ENCODE measurements at regions not wholly inside any gene's neighbourhood (a gene's known extent, or its start where the extent isn't known, plus 50 kb on each side); places are given as distances from the start of the nearest gene placed in this dataset.
"Not testable (repeated sequence)": the region's sequence is repeated elsewhere in the genome, so short reads cannot be mapped to it uniquely, and the experiment has no call there.

GRCh38 chr2:94583081-94583723 lies 288.0 kb upstream of the TEKT4 start:
- TF ChIP-seq, protein P1, sequence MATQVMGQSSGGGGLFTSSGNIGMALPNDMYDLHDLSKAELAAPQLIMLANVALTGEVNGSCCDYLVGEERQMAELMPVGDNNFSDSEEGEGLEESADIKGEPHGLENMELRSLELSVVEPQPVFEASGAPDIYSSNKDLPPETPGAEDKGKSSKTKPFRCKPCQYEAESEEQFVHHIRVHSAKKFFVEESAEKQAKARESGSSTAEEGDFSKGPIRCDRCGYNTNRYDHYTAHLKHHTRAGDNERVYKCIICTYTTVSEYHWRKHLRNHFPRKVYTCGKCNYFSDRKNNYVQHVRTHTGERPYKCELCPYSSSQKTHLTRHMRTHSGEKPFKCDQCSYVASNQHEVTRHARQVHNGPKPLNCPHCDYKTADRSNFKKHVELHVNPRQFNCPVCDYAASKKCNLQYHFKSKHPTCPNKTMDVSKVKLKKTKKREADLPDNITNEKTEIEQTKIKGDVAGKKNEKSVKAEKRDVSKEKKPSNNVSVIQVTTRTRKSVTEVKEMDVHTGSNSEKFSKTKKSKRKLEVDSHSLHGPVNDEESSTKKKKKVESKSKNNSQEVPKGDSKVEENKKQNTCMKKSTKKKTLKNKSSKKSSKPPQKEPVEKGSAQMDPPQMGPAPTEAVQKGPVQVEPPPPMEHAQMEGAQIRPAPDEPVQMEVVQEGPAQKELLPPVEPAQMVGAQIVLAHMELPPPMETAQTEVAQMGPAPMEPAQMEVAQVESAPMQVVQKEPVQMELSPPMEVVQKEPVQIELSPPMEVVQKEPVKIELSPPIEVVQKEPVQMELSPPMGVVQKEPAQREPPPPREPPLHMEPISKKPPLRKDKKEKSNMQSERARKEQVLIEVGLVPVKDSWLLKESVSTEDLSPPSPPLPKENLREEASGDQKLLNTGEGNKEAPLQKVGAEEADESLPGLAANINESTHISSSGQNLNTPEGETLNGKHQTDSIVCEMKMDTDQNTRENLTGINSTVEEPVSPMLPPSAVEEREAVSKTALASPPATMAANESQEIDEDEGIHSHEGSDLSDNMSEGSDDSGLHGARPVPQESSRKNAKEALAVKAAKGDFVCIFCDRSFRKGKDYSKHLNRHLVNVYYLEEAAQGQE (IDR thresholded peaks at IDR 0.05; ENCODE audit: insufficient read depth in 1 of 2, low read depth in 2 of 2, low read length in 1 of 2): not testable (repeated sequence)
- not testable (repeated sequence) for TF ChIP-seq POLR2AphosphoS5 (IDR thresholded peaks at IDR 0.05; ENCODE audit: low read depth, low read length)

Data from Panc1 (cell line).